Smooth muscle cell (in vitro differentiated cells): ENCODE measurements at regions not wholly inside any gene's neighbourhood (a gene's known extent, or its start where the extent isn't known, plus 50 kb on each side); places are given as distances from the start of the nearest gene placed in this dataset.

Experiments used
- DNase-seq: peaks from one replicate; lab custom pipeline; 2025; ENCODE audit not compliant: unreplicated experiment; lab: John Stamatoyannopoulos, UW
- H2AFZ ChIP-seq: fragments of 200-600 bp; sonication (generic); 2 replicates; pipeline ENCODE4 v1.6.0; 2016; ENCODE audit warnings: antibody characterized with exemption, low read depth, mild to moderate bottlenecking
- H3F3A ChIP-seq: fragments of 200-600 bp; sonication (generic); 2 replicates; pipeline ENCODE4 v1.6.0; 2017; ENCODE audit warnings: antibody characterized with exemption, low read depth
- H3K27ac ChIP-seq: fragments of 200-600 bp; sonication (generic); 2 replicates; pipeline ENCODE4 v1.5.1; 2016; ENCODE audit warnings: low read depth, mild to moderate bottlenecking
- H3K27me3 ChIP-seq: fragments of 200-600 bp; sonication (generic); 2 replicates; pipeline ENCODE4 v1.6.1; 2016; ENCODE audit warnings: low read depth, mild to moderate bottlenecking
- H3K36me3 ChIP-seq: fragments of 200-600 bp; sonication (generic); 2 replicates; pipeline ENCODE4 v1.5.1; 2016; ENCODE audit warnings: low read depth
- H3K4me1 ChIP-seq: fragments of 200-600 bp; sonication (generic); 2 replicates; pipeline ENCODE4 v1.5.1; 2016; ENCODE audit warnings: low read depth
- H3K4me2 ChIP-seq: fragments of 200-600 bp; sonication (generic); 2 replicates; pipeline ENCODE4 v1.6.0; 2016; ENCODE audit warnings: mild to moderate bottlenecking
- H3K4me3 ChIP-seq: fragments of 200-600 bp; sonication (generic); 2 replicates; pipeline ENCODE4 v1.5.1; 2016; ENCODE audit warnings: mild to moderate bottlenecking
- H3K79me2 ChIP-seq: fragments of 200-600 bp; sonication (generic); 2 replicates; pipeline ENCODE4 v1.6.0; 2016; ENCODE audit warnings: low read depth, mild to moderate bottlenecking
- H3K9ac ChIP-seq: fragments of 200-600 bp; sonication (generic); 2 replicates; pipeline ENCODE4 v1.6.0; 2016; ENCODE audit warnings: low read depth
- H3K9me3 ChIP-seq: fragments of 200-600 bp; sonication (generic); replicated peaks from 2 replicates; pipeline ENCODE4 v1.5.1; 2016; ENCODE audit warnings: low read depth
- H4K20me1 ChIP-seq: fragments of 200-600 bp; sonication (generic); 2 replicates; pipeline ENCODE4 v1.6.0; 2016; ENCODE audit warnings: low read depth
- CTCF ChIP-seq: fragments of 200-600 bp; sonication (generic); IDR thresholded peaks from 2 replicates; pipeline ENCODE4 v1.5.1; 2017; ENCODE audit warnings: borderline replicate concordance, mild to moderate bottlenecking, antibody characterized with exemption; ENCODE audit not compliant: insufficient read depth, poor library complexity, severe bottlenecking
- WGBS: methylation state at CpG from one replicate; pipeline ENCODE4 v1.1.7; 2016; ENCODE audit warnings: low lambda C conversion rate; 5-methylcytosine and 5-hydroxymethylcytosine counted together

DNA sequence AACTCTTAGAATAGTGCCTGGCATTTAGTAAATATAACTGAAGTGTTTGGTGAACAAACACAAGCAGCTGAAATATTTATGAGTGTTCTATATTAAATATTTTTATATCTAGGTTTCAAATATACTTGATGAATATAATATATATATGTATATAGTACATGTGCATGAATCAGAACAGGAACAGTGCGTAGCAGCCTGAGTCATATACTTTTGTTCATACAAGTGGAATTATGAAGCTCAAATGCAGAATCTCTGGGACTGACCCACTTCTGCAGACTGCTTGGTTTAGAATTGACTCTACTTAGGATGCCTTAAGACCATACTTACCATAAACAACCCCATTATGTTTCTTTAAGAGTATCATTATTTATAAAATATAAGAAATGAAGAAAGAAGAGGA lies 997.8 kb upstream of the RAG2 start:
- TF ChIP-seq CTCF = no peak
- Histone ChIP-seq H3K9ac (no peak overlapping the region), H3K36me3 (no peaks in the 10 kb centered on the region), H3K9me3 (no peaks in the 10 kb centered on the region), H3K4me2 (no peak overlapping the region), H3K4me1 (peaks cover 8% of the 10 kb centered on the region), H4K20me1 (no peaks in the 10 kb centered on the region), H3F3A (no peaks in the 10 kb centered on the region), H3K79me2 (no peaks in the 10 kb centered on the region), H3K27ac (no peak overlapping the region), H3K4me3 (no peak overlapping the region), H3K27me3 (no peaks in the 10 kb centered on the region), H2AFZ (no peak overlapping the region)
- 41% methylated on average over 1 of the region's 1 CpG for WGBS
- DNase-seq = no peak

DNA sequence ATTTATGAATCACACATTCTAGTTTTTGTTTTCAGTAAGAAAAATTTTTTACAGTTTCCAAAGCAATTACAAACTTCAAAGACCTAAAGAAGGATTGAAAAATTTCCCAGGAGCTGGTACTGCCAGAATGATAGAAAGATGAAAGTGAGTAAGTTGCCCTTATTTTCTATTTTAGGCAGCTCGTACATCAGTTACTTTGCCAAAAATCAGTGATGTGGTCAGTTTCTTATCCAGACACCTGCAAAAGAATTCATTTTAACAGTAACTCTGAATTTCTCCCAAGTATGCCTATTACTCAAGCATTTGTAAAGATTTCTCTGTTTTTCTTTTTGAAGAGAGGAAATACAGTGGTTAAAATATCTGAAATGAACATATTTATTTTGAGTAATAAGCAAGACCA lies 976.3 kb upstream of the RAG2 start:
- no peaks in the 10 kb centered on the region for H3K9me3 ChIP-seq
- H3K4me3 ChIP-seq = no peak overlapping the region
- H3K4me2 ChIP-seq = no peak overlapping the region
- WGBS = 88% methylated on average over 1 of the region's 1 CpG
- H3K79me2 ChIP-seq = no peaks in the 10 kb centered on the region
- H3K27me3 ChIP-seq = no peaks in the 10 kb centered on the region
- no peak overlapping the region for H3K9ac ChIP-seq
- DNase-seq = no peak
- H3K4me1 ChIP-seq = no peaks in the 10 kb centered on the region
- H4K20me1 ChIP-seq = no peaks in the 10 kb centered on the region
- no peak overlapping the region for H3K27ac ChIP-seq
- H3K36me3 ChIP-seq = no peaks in the 10 kb centered on the region
- TF ChIP-seq CTCF = no peak
- H3F3A ChIP-seq = no peaks in the 10 kb centered on the region
- H2AFZ ChIP-seq = no peak overlapping the region

GRCh38 chr11:37572491-37573171 lies 974.6 kb upstream of the RAG2 start:
- Histone ChIP-seq H3F3A (no peaks in the 10 kb centered on the region), H4K20me1 (no peaks in the 10 kb centered on the region), H3K79me2 (no peaks in the 10 kb centered on the region), H3K4me3 (no peak overlapping the region), H3K27ac (no peak overlapping the region), H3K36me3 (no peaks in the 10 kb centered on the region), H3K27me3 (no peaks in the 10 kb centered on the region), H3K4me2 (no peak overlapping the region), H2AFZ (no peak overlapping the region), H3K9me3 (no peaks in the 10 kb centered on the region), H3K4me1 (no peaks in the 10 kb centered on the region), H3K9ac (no peak overlapping the region)
- 72% methylated on average over 1 of the region's 1 CpG for WGBS
- TF ChIP-seq CTCF = no peak
- no peak for DNase-seq

DNA sequence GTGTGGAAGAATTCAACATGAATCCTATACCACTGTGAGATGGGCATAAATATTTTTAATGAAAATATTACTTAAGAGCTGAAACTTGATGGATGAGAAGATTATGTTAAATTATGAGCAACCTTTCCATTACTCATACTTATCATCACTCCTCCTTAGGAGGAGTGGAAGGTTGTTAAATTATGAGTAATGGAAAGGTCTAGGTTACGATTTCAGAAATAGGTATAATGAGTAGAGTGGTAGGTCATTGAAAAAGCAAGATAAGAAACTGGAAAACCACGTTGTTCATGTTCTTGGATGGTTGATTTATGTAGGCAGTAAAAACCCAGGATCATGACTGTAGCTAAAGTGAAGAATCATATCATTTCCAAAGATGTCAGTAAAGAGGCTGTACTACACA lies 973.2 kb upstream of the RAG2 start:
- Histone ChIP-seq H2AFZ (no peak overlapping the region), H3K9ac (no peak overlapping the region), H4K20me1 (no peaks in the 10 kb centered on the region), H3K4me3 (no peak overlapping the region), H3K79me2 (no peaks in the 10 kb centered on the region), H3K4me1 (no peaks in the 10 kb centered on the region), H3K27ac (no peak overlapping the region), H3K4me2 (no peak overlapping the region), H3K36me3 (no peaks in the 10 kb centered on the region), H3K9me3 (no peaks in the 10 kb centered on the region), H3F3A (no peaks in the 10 kb centered on the region), H3K27me3 (no peaks in the 10 kb centered on the region)
- 60% methylated on average over 2 of the region's 2 CpGs for WGBS
- no peak for DNase-seq
- TF ChIP-seq CTCF = no peak
